ENCODE measurements at regions not wholly inside any gene's neighbourhood (a gene's known extent, or its start where the extent isn't known, plus 50 kb on each side); places are given as distances from the start of the nearest gene placed in this dataset.

DNA sequence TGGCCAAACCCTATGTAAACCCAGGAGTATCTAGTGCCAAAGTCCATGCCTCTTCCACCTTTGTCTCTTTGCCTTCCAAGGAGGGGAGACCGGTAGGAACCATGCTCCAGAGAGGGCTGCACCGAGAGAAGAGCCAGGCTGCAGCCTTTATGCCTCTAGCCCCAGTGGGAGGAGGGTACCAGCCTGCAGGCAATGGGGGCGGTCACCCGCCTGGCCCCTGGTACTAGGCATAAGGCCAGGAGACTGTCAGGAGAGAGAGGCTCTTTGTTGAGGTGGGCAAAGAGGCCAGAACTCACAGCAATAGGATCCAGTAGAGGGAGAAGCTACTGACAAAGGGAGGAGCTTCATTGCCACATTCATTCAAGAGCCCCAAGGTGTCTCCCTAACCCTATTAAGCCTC lies 146.6 kb upstream of the PDE1C start (continued):
- TF ChIP-seq ZBTB33 (IDR thresholded peaks at IDR 0.05), result no peak
- TF ChIP-seq HNF4A (conservative IDR thresholded peaks at IDR 0.05), result no peak
- no peak for TF ChIP-seq MAX (IDR thresholded peaks at IDR 0.05)
- TF ChIP-seq SP1 (IDR thresholded peaks at IDR 0.05), result no peak

- Histone ChIP-seq H3K9me3 (ENCODE audit: control insufficient read depth in 4 of 4, low read length in 3 of 4) (no peaks in the 10 kb centered on the region), H3K4me1 (ENCODE audit: control insufficient read depth in 4 of 4, insufficient read depth in 4 of 4, low read length in 3 of 4) (no peaks in the 10 kb centered on the region), H3K36me3 (ENCODE audit: control insufficient read depth in 4 of 4, insufficient read depth in 3 of 4, low read depth in 1 of 4, low read length in 3 of 4) (no peaks in the 10 kb centered on the region), H3K4me3 (ENCODE audit: low read depth in 1 of 3, low read length in 3 of 3) (no peak overlapping the region), H3K9ac (ENCODE audit: low read depth in 1 of 2, low read length in 2 of 2) (no peak overlapping the region), H3K27ac (ENCODE audit: low read depth in 1 of 2, low read length in 2 of 2) (no peak overlapping the region), H3K27me3 (ENCODE audit: control insufficient read depth in 4 of 4, insufficient read depth in 4 of 4, low read length in 3 of 4) (no peaks in the 10 kb centered on the region)
- TF ChIP-seq GABPA (IDR thresholded peaks at IDR 0.05 in 1 of 2, conservative IDR thresholded peaks at IDR 0.05 in 1 of 2) (no peak), RXRA (IDR thresholded peaks at IDR 0.05) (no peak), RAD21 (IDR thresholded peaks at IDR 0.05) (no peak)
- TF ChIP-seq, protein P1, sequence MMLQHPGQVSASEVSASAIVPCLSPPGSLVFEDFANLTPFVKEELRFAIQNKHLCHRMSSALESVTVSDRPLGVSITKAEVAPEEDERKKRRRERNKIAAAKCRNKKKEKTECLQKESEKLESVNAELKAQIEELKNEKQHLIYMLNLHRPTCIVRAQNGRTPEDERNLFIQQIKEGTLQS (IDR thresholded peaks at IDR 0.05), result no peak
- WGBS, result 57% methylated on average over 1 of the region's 1 CpG
- DNase-seq (ENCODE audit: low spot score), result no peak
These were observed 145.5 kb upstream of the PDE1C start for GRCh38 chr7:32215697-32216096.

DNA sequence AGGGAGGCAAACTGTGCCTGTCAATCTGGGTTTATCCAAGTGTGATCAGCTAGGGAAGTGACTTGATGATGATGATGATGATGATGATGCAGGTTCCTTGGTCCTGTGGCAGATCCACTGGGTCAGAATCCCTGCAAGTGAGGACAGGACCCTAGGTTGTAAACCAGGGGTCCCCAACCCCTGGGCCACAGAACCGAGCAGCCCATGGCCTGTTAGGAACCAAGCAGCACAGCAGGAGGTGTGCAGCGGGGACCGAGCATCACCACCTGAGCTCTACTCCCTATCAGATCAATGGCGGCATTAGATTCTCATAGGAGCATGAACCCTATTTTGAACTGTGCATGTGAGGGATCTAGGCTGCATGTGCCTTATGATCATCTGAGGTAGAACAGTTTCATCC lies 144.7 kb upstream of the PDE1C start:
- no peaks in the 10 kb centered on the region for H3K4me1 ChIP-seq (ENCODE audit: control insufficient read depth in 4 of 4, insufficient read depth in 4 of 4, low read length in 3 of 4)
- no peaks in the 10 kb centered on the region for H3K36me3 ChIP-seq (ENCODE audit: control insufficient read depth in 4 of 4, insufficient read depth in 3 of 4, low read depth in 1 of 4, low read length in 3 of 4)
- H3K4me3 ChIP-seq (ENCODE audit: low read depth in 1 of 3, low read length in 3 of 3), result no peak overlapping the region
- DNase-seq (ENCODE audit: low spot score), result no peak
- no peak overlapping the region for H3K27ac ChIP-seq (ENCODE audit: low read depth in 1 of 2, low read length in 2 of 2)
- no peaks in the 10 kb centered on the region for H3K9me3 ChIP-seq (ENCODE audit: control insufficient read depth in 4 of 4, low read length in 3 of 4)
- H3K27me3 ChIP-seq (ENCODE audit: control insufficient read depth in 4 of 4, insufficient read depth in 4 of 4, low read length in 3 of 4), result no peaks in the 10 kb centered on the region
- 82% methylated on average over 4 of the region's 4 CpGs for WGBS
- no peak overlapping the region for H3K9ac ChIP-seq (ENCODE audit: low read depth in 1 of 2, low read length in 2 of 2)
- TF ChIP-seq RXRA (IDR thresholded peaks at IDR 0.05) (no peak), MAX (IDR thresholded peaks at IDR 0.05) (no peak), ZBTB33 (IDR thresholded peaks at IDR 0.05) (no peak), RAD21 (IDR thresholded peaks at IDR 0.05) (no peak), YY1 (IDR thresholded peaks at IDR 0.05) (no peak), NR2F2 (IDR thresholded peaks at IDR 0.05) (no peak), FOXA1 (IDR thresholded peaks at IDR 0.05) (no peak), JUND (IDR thresholded peaks at IDR 0.05) (no peak), GABPA (IDR thresholded peaks at IDR 0.05 in 1 of 2, conservative IDR thresholded peaks at IDR 0.05 in 1 of 2) (no peak), TAF1 (conservative IDR thresholded peaks at IDR 0.05) (no peak), CTCF (IDR thresholded peaks at IDR 0.05; ENCODE audit: low read depth, low read length, missing input control) (no peak), SP1 (IDR thresholded peaks at IDR 0.05) (no peak), EGR1 (IDR thresholded peaks at IDR 0.05; ENCODE audit: low read depth in 2 of 2) (no peak), HNF4G (IDR thresholded peaks at IDR 0.05) (no peak)
- TF ChIP-seq, protein P2, sequence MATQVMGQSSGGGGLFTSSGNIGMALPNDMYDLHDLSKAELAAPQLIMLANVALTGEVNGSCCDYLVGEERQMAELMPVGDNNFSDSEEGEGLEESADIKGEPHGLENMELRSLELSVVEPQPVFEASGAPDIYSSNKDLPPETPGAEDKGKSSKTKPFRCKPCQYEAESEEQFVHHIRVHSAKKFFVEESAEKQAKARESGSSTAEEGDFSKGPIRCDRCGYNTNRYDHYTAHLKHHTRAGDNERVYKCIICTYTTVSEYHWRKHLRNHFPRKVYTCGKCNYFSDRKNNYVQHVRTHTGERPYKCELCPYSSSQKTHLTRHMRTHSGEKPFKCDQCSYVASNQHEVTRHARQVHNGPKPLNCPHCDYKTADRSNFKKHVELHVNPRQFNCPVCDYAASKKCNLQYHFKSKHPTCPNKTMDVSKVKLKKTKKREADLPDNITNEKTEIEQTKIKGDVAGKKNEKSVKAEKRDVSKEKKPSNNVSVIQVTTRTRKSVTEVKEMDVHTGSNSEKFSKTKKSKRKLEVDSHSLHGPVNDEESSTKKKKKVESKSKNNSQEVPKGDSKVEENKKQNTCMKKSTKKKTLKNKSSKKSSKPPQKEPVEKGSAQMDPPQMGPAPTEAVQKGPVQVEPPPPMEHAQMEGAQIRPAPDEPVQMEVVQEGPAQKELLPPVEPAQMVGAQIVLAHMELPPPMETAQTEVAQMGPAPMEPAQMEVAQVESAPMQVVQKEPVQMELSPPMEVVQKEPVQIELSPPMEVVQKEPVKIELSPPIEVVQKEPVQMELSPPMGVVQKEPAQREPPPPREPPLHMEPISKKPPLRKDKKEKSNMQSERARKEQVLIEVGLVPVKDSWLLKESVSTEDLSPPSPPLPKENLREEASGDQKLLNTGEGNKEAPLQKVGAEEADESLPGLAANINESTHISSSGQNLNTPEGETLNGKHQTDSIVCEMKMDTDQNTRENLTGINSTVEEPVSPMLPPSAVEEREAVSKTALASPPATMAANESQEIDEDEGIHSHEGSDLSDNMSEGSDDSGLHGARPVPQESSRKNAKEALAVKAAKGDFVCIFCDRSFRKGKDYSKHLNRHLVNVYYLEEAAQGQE (IDR thresholded peaks at IDR 0.05), result no peak
